ENCODE measurements at regions not wholly inside any gene's neighbourhood (a gene's known extent, or its start where the extent isn't known, plus 50 kb on each side); places are given as distances from the start of the nearest gene placed in this dataset.
A peak's percentile ranks its signal among the peaks of the same experiment; 100 is the strongest.

DNA sequence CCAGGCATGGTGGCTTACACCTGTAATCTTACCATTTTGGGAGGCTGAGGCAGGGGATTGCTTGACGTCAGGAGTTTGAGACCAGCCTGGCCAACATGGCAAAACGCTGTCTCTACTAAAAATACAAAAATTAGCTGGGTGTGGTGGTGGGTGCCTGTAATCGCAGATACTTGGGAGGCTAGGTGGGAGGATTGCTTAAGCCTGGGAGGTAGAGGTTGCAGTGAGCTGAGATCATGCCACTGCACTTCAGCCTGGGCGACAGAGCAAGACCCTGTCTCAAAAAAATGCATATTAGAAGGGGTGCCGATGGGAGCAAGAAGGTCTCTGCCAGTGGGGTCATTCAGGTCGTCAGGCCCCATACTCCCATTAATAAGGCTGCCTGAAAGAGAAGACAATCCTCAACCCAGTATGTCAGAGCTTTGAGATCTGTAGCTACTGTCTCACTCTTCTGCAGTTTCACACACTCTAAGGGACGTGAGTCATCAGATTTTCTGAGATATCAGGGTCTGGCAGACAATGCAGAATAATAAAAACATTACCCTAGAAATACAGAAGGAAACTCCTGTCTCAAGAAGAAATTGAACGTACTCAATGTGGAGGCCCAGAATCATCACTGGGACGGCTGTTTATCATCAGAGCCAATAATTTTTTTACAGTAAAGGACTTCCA is 176.7 kb upstream of the FAT1 start:
- no peaks in the 10 kb centered on the region; the same call in 1 of the 2 replicates for H3K9me3 ChIP-seq
- no peaks in the 10 kb centered on the region for H3K27me3 ChIP-seq
- H3K27ac ChIP-seq = no peak overlapping the region
- H3K4me2 ChIP-seq = no peak overlapping the region
- no peak for TF ChIP-seq Cebpa-rat (IDR thresholded peaks at IDR 0.05)
- H3K4me3 ChIP-seq = no peak overlapping the region
- H4K20me1 ChIP-seq = no peaks in the 10 kb centered on the region
- peaks cover 40% of the 10 kb centered on the region for H3K4me1 ChIP-seq
- H3K36me3 ChIP-seq = no peaks in the 10 kb centered on the region
- H3K9ac ChIP-seq = no peak overlapping the region

GRCh38 chr4:186900984-186901383 is 177.3 kb upstream of the FAT1 start:
- no peak overlapping the region for H3K9ac ChIP-seq
- H3K36me3 ChIP-seq = no peaks in the 10 kb centered on the region
- H3K4me1 ChIP-seq = peaks cover 34% of the 10 kb centered on the region
- H3K4me2 ChIP-seq = no peak overlapping the region
- H3K27me3 ChIP-seq = no peaks in the 10 kb centered on the region
- H3K27ac ChIP-seq = no peak overlapping the region
- peaks cover 6% of the 10 kb centered on the region; the same call in 1 of the 2 replicates for H3K9me3 ChIP-seq
- no peak overlapping the region for H3K4me3 ChIP-seq
- no peaks in the 10 kb centered on the region for H4K20me1 ChIP-seq
- TF ChIP-seq Cebpa-rat (IDR thresholded peaks at IDR 0.05) = no peak

DNA sequence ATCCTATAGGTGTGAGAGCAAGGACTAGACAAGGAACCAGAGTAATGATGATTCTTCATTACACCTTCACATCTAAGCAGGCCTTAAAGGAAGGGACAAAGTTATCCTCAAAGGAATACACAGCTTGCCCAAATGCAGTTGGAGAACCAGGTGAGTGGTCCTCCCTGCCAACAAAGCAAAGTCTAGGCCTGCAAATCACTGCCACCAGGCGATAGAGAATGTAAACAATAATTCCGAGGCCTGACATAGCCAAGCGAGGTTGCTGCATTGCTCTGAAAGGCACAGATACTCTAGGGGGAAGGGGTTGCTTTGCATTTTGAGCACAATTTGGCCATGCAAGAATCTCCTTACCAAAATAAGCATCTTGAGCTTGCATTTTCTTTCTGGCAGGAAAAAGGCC is 178.2 kb upstream of the FAT1 start:
- H3K4me3 ChIP-seq = no peak overlapping the region
- H3K27ac ChIP-seq = no peak overlapping the region
- H3K4me1 ChIP-seq = peaks cover 25% of the 10 kb centered on the region
- no peaks in the 10 kb centered on the region for H4K20me1 ChIP-seq
- no peak for TF ChIP-seq Cebpa-rat (IDR thresholded peaks at IDR 0.05)
- peaks cover 6% of the 10 kb centered on the region; the same call in 1 of the 2 replicates for H3K9me3 ChIP-seq
- H3K36me3 ChIP-seq = no peaks in the 10 kb centered on the region
- H3K4me2 ChIP-seq = peak overlapping the region; percentile 57; the same call in 1 of the 2 replicates
- H3K27me3 ChIP-seq = no peaks in the 10 kb centered on the region
- H3K9ac ChIP-seq = no peak overlapping the region

GRCh38 chr4:186902361-186902760 is 178.7 kb upstream of the FAT1 start:
- Histone ChIP-seq H3K4me3 (no peak overlapping the region), H3K27ac (no peak overlapping the region), H3K9me3 (peaks cover 6% of the 10 kb centered on the region; the same call in 1 of the 2 replicates), H3K36me3 (no peaks in the 10 kb centered on the region), H3K9ac (no peak overlapping the region), H3K4me1 (peaks cover 21% of the 10 kb centered on the region), H3K4me2 (peak overlapping the region; percentile 57), H3K27me3 (no peaks in the 10 kb centered on the region), H4K20me1 (no peaks in the 10 kb centered on the region)
- no peak for TF ChIP-seq Cebpa-rat (IDR thresholded peaks at IDR 0.05)

- H3K9me3 ChIP-seq = peaks cover 11% of the 10 kb centered on the region; the same call in 1 of the 2 replicates
- no peaks in the 10 kb centered on the region for H4K20me1 ChIP-seq
- H3K27ac ChIP-seq = no peak overlapping the region
- H3K9ac ChIP-seq = no peak overlapping the region
- H3K4me2 ChIP-seq = no peak overlapping the region
- TF ChIP-seq Cebpa-rat (IDR thresholded peaks at IDR 0.05) = no peak
- H3K36me3 ChIP-seq = no peaks in the 10 kb centered on the region
- H3K27me3 ChIP-seq = no peaks in the 10 kb centered on the region
- H3K4me3 ChIP-seq = no peak overlapping the region
- peaks cover 21% of the 10 kb centered on the region for H3K4me1 ChIP-seq
Measured at GRCh38 chr4:186904101-186904500, 180.4 kb upstream of the FAT1 start.

- H3K36me3 ChIP-seq = no peaks in the 10 kb centered on the region
- H3K27me3 ChIP-seq = no peaks in the 10 kb centered on the region
- no peak for TF ChIP-seq Cebpa-rat (IDR thresholded peaks at IDR 0.05)
- no peak overlapping the region for H3K9ac ChIP-seq
- H3K4me2 ChIP-seq = no peak overlapping the region
- peaks cover 21% of the 10 kb centered on the region for H3K4me1 ChIP-seq
- no peak overlapping the region for H3K4me3 ChIP-seq
- peaks cover 11% of the 10 kb centered on the region; the same call in 1 of the 2 replicates for H3K9me3 ChIP-seq
- no peaks in the 10 kb centered on the region for H4K20me1 ChIP-seq
- no peak overlapping the region for H3K27ac ChIP-seq
Measured at GRCh38 chr4:186906722-186907121, 183.1 kb upstream of the FAT1 start.

DNA sequence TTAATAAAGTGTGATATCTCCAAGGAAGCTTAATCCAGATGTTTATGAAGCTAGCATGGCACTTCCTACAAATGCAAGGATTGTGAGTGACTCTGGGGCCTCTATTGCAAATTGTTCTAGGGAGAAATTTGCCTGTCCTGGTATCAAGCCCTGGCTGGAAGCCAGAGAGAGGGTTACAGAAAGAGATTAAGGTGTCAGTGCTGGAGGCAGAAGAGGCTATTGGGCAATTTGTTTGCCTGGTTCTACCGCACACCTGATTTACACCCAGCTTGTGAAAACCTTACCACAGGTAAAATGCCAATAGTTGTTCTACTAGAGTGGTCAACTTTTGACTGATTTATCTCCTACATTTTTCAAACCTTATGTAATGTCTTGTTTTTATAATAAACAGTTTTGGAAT is 186.7 kb upstream of the FAT1 start:
- Histone ChIP-seq H4K20me1 (no peaks in the 10 kb centered on the region), H3K4me3 (no peak overlapping the region), H3K9ac (no peak overlapping the region), H3K4me2 (no peak overlapping the region), H3K4me1 (no peaks in the 10 kb centered on the region), H3K27ac (no peak overlapping the region), H3K9me3 (peaks cover 11% of the 10 kb centered on the region; the same call in 1 of the 2 replicates), H3K36me3 (no peaks in the 10 kb centered on the region), H3K27me3 (no peaks in the 10 kb centered on the region)
- TF ChIP-seq Cebpa-rat (IDR thresholded peaks at IDR 0.05) = no peak

DNA sequence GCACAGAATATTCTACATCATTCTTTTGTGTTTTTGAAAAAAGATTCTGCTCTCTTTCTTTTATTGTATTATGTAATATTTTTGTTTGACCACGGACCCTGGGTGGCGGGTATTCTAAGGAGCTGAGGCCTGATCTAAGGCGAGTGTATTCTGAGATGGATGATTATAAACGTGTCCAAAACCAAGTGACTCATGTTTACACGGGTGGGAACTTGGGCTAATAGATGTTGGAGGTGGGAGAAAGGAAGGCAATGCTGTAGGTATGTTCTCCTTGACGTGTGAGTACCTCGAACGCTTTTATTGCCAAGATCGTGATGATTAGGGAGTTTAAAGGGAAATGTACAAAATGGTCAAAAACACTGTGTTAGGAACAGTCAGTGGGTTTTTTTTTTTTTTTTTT is 188.9 kb upstream of the FAT1 start:
- H3K4me2 ChIP-seq = no peak overlapping the region
- H3K4me3 ChIP-seq = no peak overlapping the region
- no peak overlapping the region for H3K27ac ChIP-seq
- no peaks in the 10 kb centered on the region for H3K4me1 ChIP-seq
- no peak for TF ChIP-seq Cebpa-rat (IDR thresholded peaks at IDR 0.05)
- no peak overlapping the region for H3K9ac ChIP-seq
- H3K27me3 ChIP-seq = no peaks in the 10 kb centered on the region
- H3K9me3 ChIP-seq = 0 out of 2 replicates have a peak, but pooled peaks cover 2% of the 10 kb centered on the region
- no peaks in the 10 kb centered on the region for H4K20me1 ChIP-seq
- H3K36me3 ChIP-seq = no peaks in the 10 kb centered on the region

GRCh38 chr4:186915816-186916215 is 192.2 kb upstream of the FAT1 start:
- no peaks in the 10 kb centered on the region for H4K20me1 ChIP-seq
- TF ChIP-seq Cebpa-rat (IDR thresholded peaks at IDR 0.05) = no peak
- H3K27ac ChIP-seq = no peak overlapping the region
- peaks cover 9% of the 10 kb centered on the region for H3K9me3 ChIP-seq
- H3K27me3 ChIP-seq = no peaks in the 10 kb centered on the region
- no peaks in the 10 kb centered on the region for H3K4me1 ChIP-seq
- no peak overlapping the region for H3K4me3 ChIP-seq
- no peak overlapping the region for H3K4me2 ChIP-seq
- H3K36me3 ChIP-seq = no peaks in the 10 kb centered on the region
- H3K9ac ChIP-seq = no peak overlapping the region

DNA sequence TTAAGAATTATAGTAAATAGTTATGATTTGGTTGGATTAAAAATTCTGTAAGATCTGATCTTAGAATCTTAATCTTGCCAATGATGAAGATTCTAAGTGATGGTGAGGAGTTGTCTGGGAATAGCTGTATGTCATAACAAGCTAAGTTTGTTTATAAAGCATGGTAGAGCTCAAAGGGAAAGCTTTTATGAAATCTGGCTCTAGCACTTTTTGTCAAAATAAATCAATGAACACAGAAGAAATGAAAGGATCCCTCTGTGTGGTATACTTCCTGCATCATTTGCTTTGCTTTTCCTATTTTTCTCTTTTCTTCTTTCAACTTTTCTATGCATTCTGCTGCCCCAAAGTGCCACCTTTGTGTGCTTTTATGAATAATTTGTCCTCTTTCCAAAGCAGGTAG is 193.5 kb upstream of the FAT1 start:
- Histone ChIP-seq H3K36me3 (no peaks in the 10 kb centered on the region), H3K27ac (no peak overlapping the region), H3K4me2 (no peak overlapping the region), H3K4me3 (no peak overlapping the region), H4K20me1 (no peaks in the 10 kb centered on the region), H3K9me3 (peaks cover 16% of the 10 kb centered on the region), H3K4me1 (no peaks in the 10 kb centered on the region), H3K9ac (no peak overlapping the region), H3K27me3 (no peaks in the 10 kb centered on the region)
- TF ChIP-seq Cebpa-rat (IDR thresholded peaks at IDR 0.05) = no peak
